LNCaP clone FGC (cell line): ENCODE measurements at regions not wholly inside any gene's neighbourhood (a gene's known extent, or its start where the extent isn't known, plus 50 kb on each side); places are given as distances from the start of the nearest gene placed in this dataset.

Experiments
- DNase-seq: peaks from one replicate; pipeline ENCODE4 v3.0.0-alpha.2; 2011; ENCODE audit warnings: low read depth
- H3K4me3 ChIP-seq: 2 replicates; pipeline ENCODE4 v1.5.1; 2011; ENCODE audit warnings: mild to moderate bottlenecking, low read depth, low read length, control low read depth
- TF ChIP-seq, protein P1 (sequence below): IDR thresholded peaks from 2 replicates; pipeline ENCODE4 v1.5.1; 2012; ENCODE audit warnings: mild to moderate bottlenecking; ENCODE audit not compliant: control insufficient read depth, insufficient read depth; ENCODE audit errors: extremely low read depth

DNA sequence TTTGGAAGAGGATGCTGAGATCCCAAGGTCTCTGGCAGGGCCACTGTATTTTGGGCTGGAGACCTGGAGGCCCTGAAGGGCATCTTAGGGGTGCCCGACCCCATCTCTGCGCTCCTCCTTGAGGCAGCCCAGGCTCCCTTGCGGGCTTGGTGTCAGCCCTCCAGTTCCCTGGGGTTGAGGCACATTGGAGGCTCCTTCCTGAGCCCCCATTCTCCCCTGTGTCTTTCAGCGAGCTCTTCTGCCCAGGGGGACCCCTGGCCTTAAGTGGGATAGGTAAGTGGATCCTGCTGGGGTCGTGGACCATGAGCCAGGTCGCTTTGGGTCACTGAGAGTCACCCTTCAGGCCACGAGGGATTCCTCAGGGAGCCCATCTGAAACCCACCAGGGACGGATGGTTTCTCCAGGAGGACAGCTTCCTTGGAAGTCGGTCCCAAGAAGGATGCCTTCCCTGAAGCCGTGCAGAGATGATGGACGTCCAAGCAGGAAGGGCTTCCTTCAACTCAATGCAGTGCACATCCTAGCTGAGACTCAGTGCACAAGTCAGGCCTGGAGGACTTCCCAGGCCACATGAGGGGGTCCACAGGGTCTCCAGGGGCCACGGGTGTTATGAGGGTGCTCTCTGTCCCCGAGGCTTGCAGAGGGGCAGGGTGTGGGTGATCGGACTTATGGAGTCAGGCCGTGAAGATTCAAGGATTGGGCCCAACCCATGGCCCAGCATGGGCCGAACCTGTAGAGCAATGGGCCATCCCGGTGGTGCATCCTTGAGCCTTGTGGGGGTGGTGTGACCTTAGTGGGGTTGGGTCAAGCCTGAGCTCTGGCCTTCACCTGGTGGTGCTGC lies 224.3 kb downstream of the SNRPN start:
- TF ChIP-seq, protein P1, sequence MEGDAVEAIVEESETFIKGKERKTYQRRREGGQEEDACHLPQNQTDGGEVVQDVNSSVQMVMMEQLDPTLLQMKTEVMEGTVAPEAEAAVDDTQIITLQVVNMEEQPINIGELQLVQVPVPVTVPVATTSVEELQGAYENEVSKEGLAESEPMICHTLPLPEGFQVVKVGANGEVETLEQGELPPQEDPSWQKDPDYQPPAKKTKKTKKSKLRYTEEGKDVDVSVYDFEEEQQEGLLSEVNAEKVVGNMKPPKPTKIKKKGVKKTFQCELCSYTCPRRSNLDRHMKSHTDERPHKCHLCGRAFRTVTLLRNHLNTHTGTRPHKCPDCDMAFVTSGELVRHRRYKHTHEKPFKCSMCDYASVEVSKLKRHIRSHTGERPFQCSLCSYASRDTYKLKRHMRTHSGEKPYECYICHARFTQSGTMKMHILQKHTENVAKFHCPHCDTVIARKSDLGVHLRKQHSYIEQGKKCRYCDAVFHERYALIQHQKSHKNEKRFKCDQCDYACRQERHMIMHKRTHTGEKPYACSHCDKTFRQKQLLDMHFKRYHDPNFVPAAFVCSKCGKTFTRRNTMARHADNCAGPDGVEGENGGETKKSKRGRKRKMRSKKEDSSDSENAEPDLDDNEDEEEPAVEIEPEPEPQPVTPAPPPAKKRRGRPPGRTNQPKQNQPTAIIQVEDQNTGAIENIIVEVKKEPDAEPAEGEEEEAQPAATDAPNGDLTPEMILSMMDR: no peak
- DNase-seq: no peak
- H3K4me3 ChIP-seq: no peak overlapping the region

DNA sequence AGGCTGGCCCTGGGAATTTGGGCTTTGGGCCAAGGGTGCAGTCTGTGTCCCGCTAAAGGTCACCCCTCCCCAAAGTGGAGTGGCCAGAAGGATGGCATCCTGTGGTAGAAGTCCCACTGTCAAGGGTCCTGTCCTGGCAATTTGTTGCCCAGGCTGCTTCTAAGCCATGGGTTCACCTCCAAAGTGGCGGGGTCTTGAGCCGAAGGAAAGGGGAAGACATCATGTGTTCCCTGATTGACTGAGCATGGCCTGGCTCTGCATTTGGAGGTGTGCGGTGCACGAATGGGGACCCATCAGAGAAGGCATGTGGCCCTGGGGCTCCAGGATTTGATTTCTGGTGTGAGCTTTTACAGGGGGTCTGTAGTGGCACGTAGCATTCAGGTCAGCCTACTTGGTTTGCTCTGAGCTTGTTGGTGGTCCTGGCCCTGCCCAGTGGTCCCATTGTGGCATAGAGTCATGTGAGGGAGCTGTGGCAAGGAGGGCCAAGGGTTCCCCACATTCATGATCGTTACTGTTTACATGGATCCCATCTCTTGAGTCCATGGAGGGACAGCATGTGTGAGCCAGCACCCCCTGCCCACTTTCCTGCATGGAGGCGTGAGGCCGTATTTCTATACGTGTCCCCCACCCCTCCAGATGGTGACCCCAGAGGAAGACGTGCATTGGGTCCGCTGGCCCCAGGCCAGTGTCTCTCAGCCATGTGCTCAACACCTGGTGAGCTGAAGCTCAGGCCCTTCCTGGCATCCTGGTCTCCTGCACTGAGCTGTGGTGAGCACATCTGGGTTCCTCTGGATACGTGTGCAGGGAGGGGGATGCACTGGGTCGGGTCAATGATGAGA lies 225.1 kb downstream of the SNRPN start:
- no peak for DNase-seq
- TF ChIP-seq, protein P1: no peak
- H3K4me3 ChIP-seq: no peak overlapping the region

DNA sequence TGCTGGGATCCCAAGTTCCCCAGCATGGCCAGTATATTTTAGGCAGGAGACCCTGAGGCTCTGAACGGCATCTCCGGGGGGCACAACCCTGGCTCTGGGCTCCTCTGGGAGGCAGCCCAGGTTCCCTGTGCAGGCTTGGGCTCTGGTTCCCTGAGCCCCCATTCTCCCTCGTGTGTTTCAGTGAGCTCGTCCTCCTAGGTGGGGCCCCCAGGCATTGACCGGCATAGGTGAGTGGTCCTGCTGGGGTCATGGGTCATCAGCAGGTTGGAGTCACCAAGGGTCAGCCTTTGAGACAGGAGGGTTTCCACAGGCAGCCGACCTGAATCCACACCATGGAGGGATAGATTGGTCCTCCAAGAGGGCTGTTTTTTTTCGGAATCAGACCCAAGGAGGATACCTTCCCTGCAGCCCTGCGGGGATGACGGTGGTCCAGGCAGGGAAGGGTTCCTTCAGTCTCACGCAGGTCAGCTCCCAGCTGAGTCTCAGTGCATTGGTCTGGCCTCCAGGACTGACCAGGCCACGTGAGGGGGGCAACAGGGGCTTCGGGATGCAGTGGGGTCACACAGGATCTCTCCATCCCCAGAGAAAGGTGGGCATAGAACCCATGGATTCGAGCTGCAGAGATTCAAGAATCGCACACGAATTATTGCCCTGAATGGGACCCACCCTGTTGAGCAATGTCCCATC lies 226.0 kb downstream of the SNRPN start:
- H3K4me3 ChIP-seq: no peak overlapping the region
- no peak for DNase-seq
- TF ChIP-seq, protein P1: no peak

DNA sequence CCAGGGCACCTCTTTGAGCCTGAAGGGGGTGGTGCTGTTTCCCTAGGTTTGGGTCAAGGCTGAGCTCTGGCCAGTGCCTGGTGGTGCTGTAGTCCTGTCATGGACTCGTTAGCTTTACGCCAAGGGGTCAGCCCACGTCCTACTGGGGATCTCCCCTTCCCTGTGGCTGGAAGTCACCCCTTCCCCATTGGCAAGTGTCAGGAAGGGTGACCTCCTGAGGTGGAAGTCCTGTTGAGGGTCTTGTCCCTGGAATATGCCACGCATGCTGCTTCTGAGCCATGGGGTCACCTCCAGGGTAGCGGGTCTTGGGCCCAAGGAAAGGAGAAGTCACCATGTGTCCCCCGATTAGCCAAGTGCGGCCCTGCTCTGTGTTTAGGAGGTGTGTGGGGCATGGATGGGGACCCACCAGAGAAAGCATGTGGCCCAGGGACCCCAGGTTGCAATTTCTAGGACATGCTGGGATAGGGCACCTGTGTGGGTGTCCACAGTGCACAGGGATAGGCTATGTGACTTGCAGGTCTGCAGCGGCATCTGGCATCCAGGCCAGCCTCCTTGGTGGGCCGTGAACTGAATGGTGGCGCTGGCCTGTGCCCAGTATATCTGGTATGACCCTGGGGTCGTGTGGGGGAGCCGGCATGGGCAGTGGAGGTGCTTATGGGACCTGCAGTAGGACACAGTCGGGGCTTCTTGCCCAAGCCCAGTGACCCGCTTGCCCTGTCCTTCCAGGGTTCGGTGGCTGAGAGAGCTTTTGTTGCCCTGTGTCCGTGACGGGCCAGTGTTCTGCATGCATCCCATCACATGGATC lies 226.7 kb downstream of the SNRPN start:
- no peak overlapping the region for H3K4me3 ChIP-seq
- no peak for DNase-seq
- TF ChIP-seq, protein P1: no peak

DNA sequence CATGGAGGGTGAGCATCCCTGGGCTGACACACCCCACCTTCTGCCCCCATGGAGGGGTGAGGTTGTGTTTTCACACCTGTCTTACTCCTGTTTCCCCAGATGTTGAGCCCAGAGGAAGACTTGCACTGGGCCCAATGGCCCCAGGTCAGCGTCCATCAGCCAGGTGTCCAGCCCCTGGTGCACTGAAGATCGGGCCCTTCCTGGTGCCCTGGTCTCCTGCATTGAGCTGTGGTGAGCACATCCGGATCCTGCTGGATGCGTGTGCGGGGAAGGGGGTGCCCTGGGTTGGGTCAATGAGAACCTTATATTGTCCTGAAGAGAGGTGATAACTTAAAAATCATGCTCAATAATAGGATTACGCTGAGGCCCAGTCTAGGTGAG lies 227.3 kb downstream of the SNRPN start:
- no peak overlapping the region for H3K4me3 ChIP-seq
- TF ChIP-seq, protein P1: no peak
- no peak for DNase-seq

DNA sequence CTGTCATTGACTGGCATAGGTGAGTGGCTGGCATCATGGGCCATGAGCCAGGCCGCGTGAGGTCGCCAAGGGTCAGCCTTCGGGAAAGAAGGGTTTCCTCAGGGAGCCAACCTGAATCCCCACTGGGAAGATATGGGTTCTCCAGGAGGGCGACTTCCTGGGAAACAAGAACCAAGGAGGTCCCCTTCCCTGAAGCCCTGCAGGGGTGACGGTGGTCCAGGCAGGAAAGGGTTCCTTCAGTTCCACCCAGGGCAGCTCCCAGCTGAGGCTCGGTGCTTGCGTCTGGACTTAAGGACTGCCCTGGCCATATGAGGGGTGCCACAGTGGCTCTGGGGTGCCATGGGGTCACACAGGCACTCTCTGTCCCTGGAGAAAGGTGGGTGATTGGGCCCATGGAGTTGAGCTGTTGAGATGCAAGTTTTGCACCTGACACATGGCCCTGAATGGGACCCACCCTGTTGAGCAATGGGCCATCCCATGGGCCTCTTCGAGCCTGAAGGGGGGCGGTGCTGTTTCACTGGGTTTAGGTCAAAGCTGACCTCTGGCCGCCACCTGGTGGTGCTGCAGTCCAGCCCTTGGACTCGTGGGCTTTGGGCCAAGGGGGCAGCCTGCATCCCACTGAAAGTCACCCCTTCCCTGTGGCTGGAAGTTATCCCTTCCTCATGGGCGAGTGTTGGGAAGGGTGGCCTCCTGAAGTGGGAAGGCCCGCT lies 228.1 kb downstream of the SNRPN start:
- TF ChIP-seq, protein P1: peak; percentile 19; the same call in 1 of the 2 replicates
- H3K4me3 ChIP-seq: no peak overlapping the region
- no peak for DNase-seq
